GM19397 (cell line): ENCODE measurements at regions not wholly inside any gene's neighbourhood (a gene's known extent, or its start where the extent isn't known, plus 50 kb on each side); places are given as distances from the start of the nearest gene placed in this dataset.

Experiments used
- ATAC-seq: cut with Tn5 transposase; IDR thresholded peaks from one replicate; pipeline ENCODE4 v1.9.1; 2021; ENCODE audit warnings: mild to moderate bottlenecking, moderate library complexity; ENCODE audit not compliant: unreplicated experiment

DNA sequence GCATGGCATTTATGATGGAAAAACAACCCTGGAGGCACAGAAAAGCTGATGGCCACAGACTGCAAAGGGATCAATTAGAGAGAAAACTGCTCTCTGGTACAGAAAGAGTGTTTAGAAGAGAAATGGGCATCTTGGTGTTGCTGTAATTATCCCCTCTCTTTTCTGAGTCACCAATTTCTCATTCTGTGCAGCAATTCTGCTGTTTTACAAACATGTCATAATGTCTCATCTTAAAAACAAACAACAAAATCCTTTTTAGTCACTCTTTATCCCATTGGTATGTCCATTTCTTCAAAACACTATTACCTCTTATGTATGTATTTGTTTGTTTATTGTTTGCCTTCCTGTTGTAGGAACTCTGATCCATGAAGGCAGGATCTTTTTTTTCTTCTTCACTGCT is 73.9 kb upstream of the HK2 start:
- no peak for ATAC-seq

DNA sequence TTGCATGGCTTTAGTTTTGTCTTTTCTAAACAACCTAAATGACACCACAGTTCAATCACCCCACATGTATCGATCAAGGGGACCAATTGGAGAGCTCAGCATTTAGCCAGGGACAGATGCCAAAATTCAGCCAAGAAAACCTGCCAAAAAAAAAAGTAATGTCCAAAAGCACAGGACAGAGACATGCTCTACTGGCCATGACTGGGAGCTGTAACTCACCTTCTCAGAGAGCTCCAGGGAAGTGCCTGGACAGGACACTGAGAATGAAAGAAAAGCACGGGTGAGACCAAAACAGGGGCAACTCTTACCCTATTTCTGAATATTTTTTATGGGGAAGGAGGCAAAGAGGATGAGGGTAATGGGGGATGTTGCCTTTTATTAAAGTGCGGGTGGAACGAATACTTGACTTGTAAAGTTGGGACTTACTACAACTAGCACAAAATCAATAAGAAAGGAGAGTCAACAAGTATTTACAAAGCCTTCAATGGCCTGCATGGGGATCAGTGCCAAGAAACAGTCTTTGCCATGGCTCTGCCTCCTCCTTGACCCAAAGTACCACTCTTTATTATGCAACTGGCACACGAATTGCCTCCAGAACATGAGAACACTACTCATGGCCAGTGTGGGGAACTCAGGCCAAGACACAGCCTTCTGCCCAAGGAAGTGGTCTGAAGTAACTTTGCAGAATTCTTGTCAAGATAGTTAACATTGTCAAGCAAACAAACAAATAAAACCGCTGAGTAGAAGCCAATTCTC is 72.9 kb upstream of the HK2 start:
- no peak for ATAC-seq

DNA sequence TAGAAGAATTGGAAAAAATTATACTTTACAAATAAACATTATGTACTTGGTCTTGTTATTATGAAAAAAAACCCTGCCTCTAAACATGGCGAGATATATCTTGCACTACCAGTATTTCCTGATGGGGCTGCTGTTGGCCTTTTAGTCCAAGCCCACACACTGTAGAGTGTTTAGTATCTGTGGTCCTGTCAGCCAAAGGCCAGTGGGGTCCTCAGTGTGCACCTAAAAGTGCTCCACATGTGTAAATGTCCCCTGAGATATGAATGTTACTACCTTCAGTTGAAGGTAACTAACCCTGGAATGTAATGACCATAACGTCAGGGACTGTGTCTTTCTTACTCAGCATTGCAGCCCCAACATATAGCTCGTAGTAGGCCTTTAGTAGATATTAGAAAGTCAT is 71.1 kb upstream of the HK2 start:
- no peak for ATAC-seq

- no peak for ATAC-seq
Measured at GRCh38 chr2:74763962-74764428, 69.9 kb upstream of the HK2 start.

DNA sequence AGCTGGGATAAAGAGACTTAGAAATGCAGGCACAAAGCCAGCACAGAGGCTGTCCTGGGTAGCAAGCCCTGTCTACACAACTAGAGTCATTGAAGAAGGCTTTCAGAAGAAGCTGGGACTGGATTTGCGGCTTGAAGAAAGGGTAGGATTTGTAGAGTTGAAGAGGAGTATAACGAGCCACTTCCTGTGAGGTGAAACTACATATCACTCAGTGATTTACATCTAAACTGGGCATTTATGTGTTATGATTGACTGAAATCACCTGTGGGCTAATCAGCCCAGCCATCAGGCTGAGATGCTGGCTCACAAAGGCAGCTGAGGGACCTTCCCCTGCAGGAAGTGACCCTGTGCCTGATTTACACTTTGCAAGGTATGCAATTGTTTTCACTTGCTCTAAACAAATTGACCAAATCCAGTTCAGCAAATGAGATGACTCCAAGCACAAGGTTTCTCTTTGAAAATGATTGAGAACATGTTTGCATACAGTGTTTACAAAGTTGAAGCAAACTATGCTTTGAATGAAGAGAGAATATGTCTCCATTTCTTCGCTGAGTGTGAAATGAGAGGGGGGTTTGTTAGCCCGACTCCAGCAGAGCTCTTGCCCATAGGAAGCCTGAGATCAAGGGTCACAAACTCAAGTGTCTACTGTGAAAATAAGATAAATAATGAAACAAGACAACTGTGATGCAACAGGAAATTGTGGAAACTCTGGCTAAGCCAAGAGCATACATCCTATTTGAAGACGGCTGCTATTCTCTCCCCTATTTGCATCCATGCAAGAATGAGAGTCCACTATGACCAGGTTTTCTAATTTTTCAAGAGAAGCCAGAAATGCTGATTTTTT is 69.3 kb upstream of the HK2 start:
- peak; percentile 47 for ATAC-seq

- no peak for ATAC-seq
Measured at GRCh38 chr2:74766780-74767179, 67.1 kb upstream of the HK2 start.

DNA sequence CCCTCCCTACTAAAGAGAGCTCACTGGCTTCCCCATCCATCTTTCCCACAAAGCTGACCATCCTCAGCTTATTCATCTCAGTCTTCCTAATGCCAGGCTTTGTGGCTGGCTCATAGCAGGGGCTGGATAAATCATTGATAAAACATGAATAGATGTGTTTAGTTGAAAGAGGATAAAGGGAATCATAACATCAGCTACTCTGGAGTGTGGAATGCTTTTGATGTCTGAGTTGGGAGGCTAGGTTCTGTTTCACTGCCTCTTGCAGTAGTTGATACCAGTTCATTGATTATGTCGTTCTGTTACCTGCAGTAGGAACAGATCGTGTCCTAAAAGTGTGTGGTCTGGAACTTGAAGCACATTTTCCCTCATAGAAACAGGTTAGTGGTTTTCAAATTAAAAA is 66.3 kb upstream of the HK2 start:
- no peak for ATAC-seq

- ATAC-seq = no peak
Measured at GRCh38 chr2:74768401-74768914, 65.5 kb upstream of the HK2 start.

DNA sequence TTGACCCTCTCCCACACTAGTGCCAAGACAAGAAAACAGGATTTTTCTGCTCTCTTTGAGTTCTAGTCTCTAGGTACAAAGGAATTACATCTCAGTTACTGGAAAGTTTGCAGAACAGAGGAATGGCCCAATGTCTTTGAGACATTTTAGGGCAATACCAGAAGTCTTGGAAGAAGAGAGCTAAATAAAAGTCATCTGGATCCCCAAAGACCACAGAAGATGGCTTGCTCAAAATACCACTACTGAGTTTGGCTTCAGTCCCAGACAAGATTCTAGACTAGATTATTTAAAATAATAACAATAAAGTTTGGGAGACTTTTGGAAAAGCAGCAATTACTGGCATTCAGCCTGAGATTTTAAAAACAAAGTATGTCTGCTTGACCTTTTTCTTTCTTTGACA is 61.9 kb upstream of the HK2 start:
- no peak for ATAC-seq

DNA sequence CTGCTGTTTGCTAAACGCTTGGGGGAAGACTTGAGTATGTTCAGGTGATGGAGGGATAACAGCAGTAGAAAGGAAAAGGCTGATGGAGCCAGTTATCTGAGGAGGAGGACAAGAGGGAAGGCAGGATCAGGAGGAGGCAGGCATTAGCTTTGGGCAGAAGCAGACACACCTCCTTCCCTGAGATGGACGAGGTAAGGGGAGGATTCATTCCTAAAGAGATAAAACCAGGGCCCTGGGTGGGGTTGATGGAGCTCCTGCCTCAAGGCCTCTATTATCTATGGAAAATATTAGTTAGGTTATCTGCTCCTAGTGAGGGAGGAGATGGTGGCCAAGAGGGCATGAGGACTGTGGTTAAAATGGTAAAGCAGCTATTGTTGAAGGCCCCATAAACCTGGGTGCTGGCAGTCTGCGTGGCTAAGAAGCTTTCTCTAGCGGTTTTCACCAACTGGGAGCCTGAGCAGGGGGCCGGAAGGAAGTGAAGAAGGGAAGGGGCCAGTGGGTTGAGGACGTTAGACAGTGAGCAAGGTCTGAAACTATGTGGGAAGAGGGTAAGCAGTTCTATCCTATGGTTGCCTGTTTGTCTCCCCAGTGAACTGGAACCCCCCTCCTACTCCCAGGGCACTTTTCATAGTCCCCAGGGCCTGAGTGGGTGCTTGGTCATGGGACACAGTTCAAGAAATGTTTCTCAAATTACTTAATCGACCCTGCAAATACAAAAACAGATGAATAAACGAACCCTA is 56.6 kb upstream of the HK2 start:
- ATAC-seq = no peak

DNA sequence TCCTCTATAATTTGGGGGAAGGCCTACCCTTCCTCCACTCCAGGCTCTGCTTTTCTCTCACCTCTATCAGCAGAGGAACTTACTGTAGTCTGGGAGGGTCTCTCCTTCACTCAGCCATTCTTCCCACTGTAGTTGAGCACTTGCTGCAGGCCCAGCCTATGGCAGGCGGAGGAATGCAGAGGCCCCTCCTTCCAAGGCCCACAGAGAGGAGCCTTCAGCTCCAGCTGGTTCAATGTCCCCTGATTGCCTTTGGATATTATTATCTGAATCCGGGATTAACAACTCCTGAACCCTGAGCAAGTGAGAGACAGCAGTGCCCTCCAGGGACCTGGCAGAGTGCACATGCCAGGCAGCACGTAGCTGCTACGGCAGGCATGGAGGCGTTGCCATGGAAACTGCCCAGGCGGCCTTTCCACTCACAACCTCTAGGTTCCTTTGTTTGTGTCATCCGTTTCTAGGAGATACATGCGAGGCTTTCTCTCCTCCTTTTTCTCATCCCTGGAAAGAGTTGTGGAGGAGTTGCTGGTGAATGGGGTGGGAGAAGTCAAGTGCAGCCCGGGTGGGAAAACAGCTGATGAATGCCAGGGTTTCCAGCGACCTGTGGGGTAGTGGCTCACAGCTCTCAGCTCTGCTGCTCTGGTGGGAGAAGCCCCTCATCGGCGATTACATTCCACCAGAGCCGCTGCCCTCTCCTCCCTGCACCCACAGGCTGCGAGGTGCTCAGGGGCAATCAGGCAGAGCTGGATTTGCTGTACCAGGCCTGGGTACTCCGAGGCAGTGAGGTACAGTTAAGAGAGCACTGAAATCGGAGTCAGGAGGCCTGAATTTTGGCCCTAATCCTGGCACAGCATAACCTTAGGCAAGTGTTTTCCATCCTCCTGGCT is 55.3 kb upstream of the HK2 start:
- no peak for ATAC-seq

GRCh38 chr2:74779265-74779558 is 54.7 kb upstream of the HK2 start:
- ATAC-seq = no peak

DNA sequence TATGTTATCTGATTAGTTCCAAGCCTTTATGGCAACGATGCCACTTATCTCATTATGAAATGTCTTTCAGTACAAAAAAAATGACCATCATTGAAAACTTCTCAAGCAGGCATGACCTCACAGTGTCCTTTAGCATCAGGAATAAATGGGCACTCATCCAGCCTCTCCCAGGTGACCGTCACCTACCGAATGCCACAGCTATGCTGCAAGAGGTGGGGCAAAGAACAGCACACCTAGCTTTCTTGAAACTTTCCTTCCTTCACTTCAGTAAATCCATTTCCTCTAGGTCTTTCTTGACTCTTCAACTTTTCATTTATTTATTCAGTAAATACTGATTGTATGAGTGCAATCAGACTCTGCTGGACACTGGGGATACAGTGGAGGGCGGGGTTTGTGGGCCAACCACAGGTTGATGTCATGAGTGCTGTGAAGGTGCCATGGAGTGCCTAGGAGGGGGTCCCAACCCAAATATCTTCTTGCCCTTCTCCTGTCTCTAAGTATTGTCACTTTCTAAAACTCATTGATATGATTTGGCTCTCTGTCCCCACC is 54.3 kb upstream of the HK2 start:
- ATAC-seq = no peak
